ENCODE measurements at regions not wholly inside any gene's neighbourhood (a gene's known extent, or its start where the extent isn't known, plus 50 kb on each side); places are given as distances from the start of the nearest gene placed in this dataset.
"Not testable (repeated sequence)": the region's sequence is repeated elsewhere in the genome, so short reads cannot be mapped to it uniquely, and the experiment has no call there.

GRCh38 chr7:69002416-69002815, 595.9 kb upstream of the AUTS2 start:
- DNase-seq (ENCODE audit: low spot score): no peak

- DNase-seq (ENCODE audit: low spot score): no peak
Observed at GRCh38 chr7:69012149-69012548, 586.1 kb upstream of the AUTS2 start.

GRCh38 chr7:69017208-69017607, 581.1 kb upstream of the AUTS2 start:
- DNase-seq (ENCODE audit: low spot score): no peak

DNA sequence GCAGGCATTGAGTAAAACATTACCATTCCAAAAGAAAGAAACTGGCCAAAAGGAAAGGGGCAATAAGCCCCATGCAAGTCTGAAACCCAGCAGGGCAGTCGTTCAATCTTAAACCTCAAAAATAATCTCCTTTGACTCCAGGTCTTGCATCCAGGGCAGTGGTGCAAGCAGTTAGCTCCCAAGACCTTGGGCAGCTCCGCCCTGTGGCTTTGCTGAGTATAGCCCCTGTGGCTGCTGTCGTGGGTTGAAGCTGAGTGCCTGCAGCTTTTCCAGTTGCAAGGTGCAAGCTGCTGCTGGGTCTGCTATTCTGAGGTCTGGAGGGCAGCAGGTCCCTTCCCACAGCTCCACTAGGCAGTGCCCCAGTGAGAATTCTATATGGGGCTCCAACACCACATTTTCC, 580.1 kb upstream of the AUTS2 start:
- peak; percentile 17 for DNase-seq (ENCODE audit: low spot score)

GRCh38 chr7:69019437-69019836, 578.8 kb upstream of the AUTS2 start:
- DNase-seq (ENCODE audit: low spot score): no peak

GRCh38 chr7:69020536-69020935, 577.7 kb upstream of the AUTS2 start:
- DNase-seq (ENCODE audit: low spot score): no peak

- DNase-seq (ENCODE audit: low spot score): no peak
Observed at GRCh38 chr7:69025249-69025648, 573.0 kb upstream of the AUTS2 start.

GRCh38 chr7:69032848-69033247, 565.4 kb upstream of the AUTS2 start:
- DNase-seq (ENCODE audit: low spot score): no peak

DNA sequence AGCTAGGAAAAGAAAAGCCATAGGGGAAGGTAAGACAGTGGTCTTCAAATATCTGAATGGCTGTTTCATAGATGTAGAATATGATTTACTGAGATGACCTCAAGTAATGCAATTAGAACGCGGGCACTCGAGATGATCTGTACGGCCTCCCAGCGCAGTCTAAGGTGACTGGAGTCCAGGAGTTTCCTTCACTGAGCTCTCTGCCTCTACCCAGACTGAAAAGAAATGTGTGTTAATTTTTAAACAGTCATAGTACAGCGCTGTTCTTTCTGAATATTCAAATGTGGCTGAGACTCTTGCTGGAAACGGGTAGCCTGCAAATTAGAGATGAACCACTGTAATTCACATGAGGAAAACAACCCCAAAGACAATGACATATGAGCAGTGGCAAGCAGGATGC, 562.4 kb upstream of the AUTS2 start:
- no peak for DNase-seq (ENCODE audit: low spot score)

DNA sequence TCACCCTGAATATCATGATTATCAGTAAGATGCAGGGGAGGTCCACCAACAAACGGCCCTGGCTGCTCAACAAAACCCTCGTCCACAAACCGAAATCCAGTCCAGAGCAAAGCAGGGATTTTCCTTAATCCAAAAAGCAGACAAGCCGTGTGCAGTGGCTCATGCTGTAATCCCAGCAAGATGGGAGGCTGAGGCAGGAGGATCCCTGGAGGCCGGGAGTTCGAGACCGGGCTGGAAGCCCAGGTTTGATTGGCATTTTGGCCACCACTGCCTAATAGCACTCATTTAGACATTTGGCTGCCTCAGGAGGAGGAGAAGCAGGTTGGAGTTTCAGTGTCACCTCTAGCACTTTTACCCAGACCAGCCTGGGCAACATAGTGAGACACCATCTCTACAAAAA, 562.0 kb upstream of the AUTS2 start:
- DNase-seq (ENCODE audit: low spot score): no peak

DNA sequence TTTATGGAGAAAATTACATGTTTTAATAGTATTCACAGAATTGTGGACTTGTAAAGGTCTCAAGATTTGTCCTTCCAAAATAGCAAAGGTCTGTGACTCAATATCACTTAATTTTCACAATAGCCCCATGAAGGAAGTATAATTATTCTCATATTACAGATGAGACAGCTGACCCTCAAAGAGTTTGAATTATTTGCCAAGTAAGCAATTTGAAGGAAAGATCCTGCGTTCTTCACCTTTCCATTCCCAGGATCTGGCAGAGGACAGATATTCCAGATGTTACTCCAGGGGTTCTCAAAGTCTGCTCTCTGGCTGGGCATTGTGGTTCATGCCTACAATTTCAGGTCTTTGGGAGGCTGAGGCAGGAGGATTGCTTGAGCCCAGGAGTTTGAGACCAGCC, 559.4 kb upstream of the AUTS2 start:
- DNase-seq (ENCODE audit: low spot score): no peak

- DNase-seq (ENCODE audit: low spot score): peak; percentile 22
Observed at GRCh38 chr7:69042138-69042537, 556.1 kb upstream of the AUTS2 start.

GRCh38 chr7:69047151-69047754, 551.0 kb upstream of the AUTS2 start:
- no peak for DNase-seq (ENCODE audit: low spot score)

DNA sequence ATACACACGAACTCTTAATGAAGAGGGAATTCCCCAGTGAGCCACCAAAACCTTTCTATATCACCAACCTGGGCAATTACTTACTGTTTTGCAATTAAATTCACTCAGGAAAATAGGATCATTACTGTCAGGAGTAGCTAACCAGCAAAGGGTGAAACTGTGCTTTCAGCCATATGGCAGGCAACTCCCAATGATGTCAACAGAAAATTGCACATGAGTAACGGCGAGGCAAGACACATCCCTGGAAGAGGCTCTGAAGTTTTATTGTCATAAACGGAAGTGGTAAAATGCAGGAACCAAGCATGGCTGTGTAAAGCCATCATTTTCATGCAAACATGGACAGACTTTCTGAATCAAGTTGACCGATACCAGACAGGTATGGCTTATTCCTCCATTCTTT, 548.9 kb upstream of the AUTS2 start:
- DNase-seq (ENCODE audit: low spot score): no peak

DNA sequence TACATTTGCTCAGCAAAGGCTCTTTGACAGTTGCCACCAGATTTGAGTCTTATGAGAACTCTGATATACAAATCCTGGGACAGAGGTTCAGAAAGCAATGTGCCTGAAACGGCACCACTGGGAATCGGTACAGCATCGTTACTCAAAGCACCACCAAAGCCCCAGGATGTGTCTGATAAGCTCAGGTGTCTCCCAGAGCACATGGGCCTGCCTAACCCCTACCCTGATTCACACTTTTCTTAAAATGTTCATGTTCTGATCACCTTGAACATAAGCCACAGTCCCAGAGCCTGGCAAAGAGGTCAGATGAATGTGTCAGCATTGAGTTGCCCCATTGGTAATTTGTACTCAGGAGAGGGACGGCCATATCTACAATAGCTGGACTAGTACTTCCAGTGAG, 545.8 kb upstream of the AUTS2 start:
- DNase-seq (ENCODE audit: low spot score): no peak

GRCh38 chr7:69060516-69060915, 537.8 kb upstream of the AUTS2 start:
- DNase-seq (ENCODE audit: low spot score): no peak

DNA sequence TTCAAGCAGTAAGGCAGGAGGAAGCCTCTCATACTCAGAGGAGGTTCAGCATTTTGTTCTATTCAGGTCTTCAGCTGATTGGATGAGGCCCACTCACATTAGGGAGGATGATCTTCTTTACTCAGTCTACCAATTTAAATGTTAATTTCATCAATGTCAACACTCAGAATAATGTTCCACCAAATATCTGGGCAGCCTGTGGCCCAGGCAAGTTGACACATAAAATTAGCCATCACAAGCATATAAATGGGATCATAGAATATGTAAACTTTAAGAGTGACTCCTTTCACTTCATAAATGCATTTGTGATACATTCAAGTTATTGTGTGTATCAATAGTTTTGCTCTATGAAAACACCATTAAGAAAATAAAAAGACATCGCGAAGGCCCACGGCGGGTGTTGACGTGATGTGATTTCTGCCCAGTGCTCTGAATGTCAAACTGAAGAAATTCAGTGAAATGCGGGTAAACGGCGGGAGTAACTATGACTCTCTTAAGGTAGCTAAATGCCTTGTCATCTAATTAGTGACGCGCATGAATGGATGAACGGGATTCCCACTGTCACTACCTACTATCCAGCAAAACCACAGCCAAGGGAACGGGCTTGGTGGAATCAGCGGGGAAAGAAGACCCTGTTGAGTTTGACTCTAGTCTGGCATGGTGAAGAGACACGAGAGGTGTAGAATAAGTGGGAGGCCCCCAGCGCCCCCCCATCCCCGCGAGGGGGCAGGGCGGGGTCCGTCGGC, 536.1 kb upstream of the AUTS2 start:
- no peak for DNase-seq (ENCODE audit: low spot score)

DNA sequence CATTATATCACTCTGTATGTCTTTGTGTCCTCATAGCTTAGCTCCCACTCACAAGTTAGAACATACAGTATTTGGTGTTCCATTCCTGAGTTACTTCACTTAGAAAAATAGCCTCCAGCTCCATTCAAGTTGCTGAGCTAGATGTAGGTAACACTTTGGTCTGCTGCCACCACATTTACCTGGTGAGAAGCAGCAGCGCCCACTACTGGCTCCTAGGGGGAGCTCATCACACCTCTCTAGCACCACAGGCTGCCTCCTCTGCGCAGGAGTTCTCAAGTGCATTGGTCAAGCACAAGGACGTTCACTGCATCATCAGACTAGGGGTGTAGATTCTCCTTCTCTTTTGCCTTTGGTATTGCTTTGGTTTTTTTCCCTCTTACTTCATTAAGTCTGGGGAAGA, 530.9 kb upstream of the AUTS2 start:
- DNase-seq (ENCODE audit: low spot score): peak; percentile 63

DNA sequence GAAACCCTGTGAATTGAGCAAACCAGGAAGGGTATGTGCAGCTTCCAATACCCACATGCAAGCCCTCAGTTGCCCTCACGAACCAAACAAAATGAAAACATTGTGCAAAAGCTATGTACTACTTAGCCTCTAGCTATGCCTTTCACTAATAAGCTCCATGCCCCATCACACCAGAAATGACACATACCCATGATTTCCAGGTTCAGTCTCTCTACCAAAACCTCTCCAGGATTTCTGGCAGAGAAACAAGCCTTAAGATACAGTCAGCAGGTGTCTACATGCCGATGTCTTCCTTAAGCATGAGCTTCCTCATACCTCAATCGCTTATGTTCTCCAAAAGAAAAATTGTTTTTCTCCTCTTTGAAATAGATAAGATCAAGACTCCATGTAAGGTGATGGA, 527.8 kb upstream of the AUTS2 start:
- DNase-seq (ENCODE audit: low spot score): no peak

GRCh38 chr7:69076566-69076965, 521.7 kb upstream of the AUTS2 start:
- no peak for DNase-seq (ENCODE audit: low spot score)

- no peak for DNase-seq (ENCODE audit: low spot score)
Observed at GRCh38 chr7:69078997-69079769, 519.1 kb upstream of the AUTS2 start.

- DNase-seq (ENCODE audit: low spot score): not testable (repeated sequence)
Observed at GRCh38 chr7:69087281-69087680, 511.0 kb upstream of the AUTS2 start.

- no peak for DNase-seq (ENCODE audit: low spot score)
Observed at GRCh38 chr7:69088185-69088584, 510.1 kb upstream of the AUTS2 start.
